IPS DF 6.9 (cell line): ENCODE measurements at regions not wholly inside any gene's neighbourhood (a gene's known extent, or its start where the extent isn't known, plus 50 kb on each side); places are given as distances from the start of the nearest gene placed in this dataset.

Experiments
- DNase-seq: peaks from one replicate; pipeline ENCODE4 v3.0.0-alpha.2; 2013; ENCODE audit warnings: low read depth, low spot score
- H3K27ac ChIP-seq: one replicate; pipeline ENCODE4 v1.5.1; 2013; ENCODE audit warnings: low read length, control low read depth
- H3K27me3 ChIP-seq: 2 replicates; pipeline ENCODE4 v1.6.1; 2013; ENCODE audit warnings: mild to moderate bottlenecking, low read length; ENCODE audit not compliant: control insufficient read depth, insufficient read depth
- H3K36me3 ChIP-seq: 2 replicates; pipeline ENCODE4 v1.6.1; 2013; ENCODE audit warnings: low read length; ENCODE audit not compliant: control insufficient read depth, insufficient read depth
- H3K4me1 ChIP-seq: 2 replicates; pipeline ENCODE4 v1.6.1; 2013; ENCODE audit warnings: low read length; ENCODE audit not compliant: control insufficient read depth, insufficient read depth
- H3K4me3 ChIP-seq: 2 replicates; pipeline ENCODE4 v1.5.1; 2013; ENCODE audit warnings: mild to moderate bottlenecking, low read length
- H3K9me3 ChIP-seq: 2 replicates; pipeline ENCODE4 v1.6.1; 2013; ENCODE audit warnings: low read length, inconsistent platforms; ENCODE audit not compliant: control insufficient read depth, insufficient read depth
- WGBS: extraction: QIAGEN DNeasy Blood & Tissue Kit; methylation state at CpG from one replicate; pipeline ENCODE4 v1.1.7; 2013; ENCODE audit warnings: mixed read lengths, missing lambda C conversion rate; ENCODE audit not compliant: insufficient read length, insufficient coverage; 5-methylcytosine and 5-hydroxymethylcytosine counted together

DNA sequence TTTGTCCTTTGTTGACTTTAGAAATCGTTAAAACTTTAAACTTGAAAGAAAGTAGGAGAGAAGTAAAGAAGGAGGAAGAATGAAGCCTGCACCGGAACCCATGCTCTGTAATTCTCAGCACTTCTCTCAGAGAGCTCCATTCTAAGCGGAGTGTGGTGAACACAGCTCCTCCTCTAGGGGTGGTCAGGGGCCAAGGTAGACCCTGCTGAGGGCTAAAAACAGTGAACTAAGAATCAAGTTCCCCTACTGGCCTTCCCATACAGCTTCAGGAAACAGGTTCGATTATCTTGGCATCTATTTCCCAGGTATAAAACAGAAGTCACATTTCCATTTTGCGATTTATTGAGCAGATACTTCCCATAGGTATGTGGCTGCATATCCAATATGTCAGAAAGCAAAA, 92.7 kb upstream of the ASAP2 start:
- no CpG with 5 or more reads among the region's 5 CpGs for WGBS

DNA sequence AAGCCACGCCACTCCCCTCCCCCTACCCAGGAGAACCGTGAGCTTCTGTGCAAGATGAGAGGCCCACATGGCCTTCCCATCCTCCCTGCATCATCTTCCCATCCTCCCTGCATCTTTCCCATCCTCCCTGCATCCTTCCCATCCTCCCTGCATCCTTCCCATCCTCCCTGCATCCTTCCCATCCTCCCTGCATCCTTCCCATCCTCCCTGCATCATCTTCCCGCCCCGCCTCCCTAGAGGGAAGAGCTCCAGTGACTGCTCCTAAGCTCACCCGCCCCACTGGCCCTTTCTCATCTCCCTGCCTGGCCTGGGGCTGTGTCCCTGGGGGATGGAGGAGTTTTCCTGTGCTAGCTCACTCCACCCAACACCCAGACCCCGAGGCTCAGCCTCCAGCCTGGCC, 93.3 kb upstream of the ASAP2 start:
- H3K27me3 ChIP-seq, result no peaks in the 10 kb centered on the region
- no peaks in the 10 kb centered on the region for H3K9me3 ChIP-seq
- DNase-seq, result no peak
- H3K4me3 ChIP-seq, result no peak overlapping the region
- WGBS, result no CpG with 5 or more reads among the region's 6 CpGs
- no peaks in the 10 kb centered on the region for H3K36me3 ChIP-seq
- H3K4me1 ChIP-seq, result 0 out of 2 replicates have a peak, but pooled peaks cover 2% of the 10 kb centered on the region
- H3K27ac ChIP-seq, result no peak overlapping the region

More for the DNA sequence above, 92.7 kb upstream of the ASAP2 start:
- Histone ChIP-seq H3K36me3 (no peaks in the 10 kb centered on the region), H3K4me3 (no peak overlapping the region), H3K4me1 (0 out of 2 replicates have a peak, but pooled peaks cover 2% of the 10 kb centered on the region), H3K27me3 (no peaks in the 10 kb centered on the region), H3K9me3 (no peaks in the 10 kb centered on the region), H3K27ac (no peak overlapping the region)
- no peak for DNase-seq

DNA sequence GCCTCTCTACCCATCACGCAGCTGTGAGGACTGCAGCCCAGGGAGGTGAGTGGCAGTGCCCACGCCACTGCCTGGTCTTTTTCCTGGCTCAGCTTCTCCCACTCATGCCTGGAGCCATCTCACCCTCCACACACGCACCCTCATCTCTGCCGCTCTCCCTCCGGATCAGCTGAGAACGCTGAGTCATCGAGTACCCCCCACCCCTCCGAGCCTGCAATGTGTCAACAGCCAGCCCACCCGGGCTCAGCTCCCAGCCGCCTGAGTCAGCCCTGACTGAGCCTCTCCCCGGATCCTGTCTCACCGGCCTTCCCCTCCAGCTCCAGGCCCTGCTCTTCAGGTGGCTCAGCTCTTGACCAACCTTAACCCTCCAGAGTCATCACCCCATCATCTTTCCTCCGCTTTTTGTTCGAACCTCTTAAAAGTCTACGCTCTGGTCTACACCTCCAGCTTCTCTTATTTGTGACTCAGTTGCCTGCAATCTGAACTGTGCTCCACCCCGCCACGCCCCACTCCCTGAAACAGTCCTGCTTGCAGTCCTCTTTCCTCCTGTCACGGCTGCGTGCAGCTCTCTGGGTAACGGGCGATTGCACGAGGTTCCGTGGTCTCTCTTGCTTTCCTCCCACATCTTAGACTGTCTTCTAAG, 94.4 kb upstream of the ASAP2 start:
- Histone ChIP-seq H3K27ac (no peak overlapping the region), H3K9me3 (no peaks in the 10 kb centered on the region), H3K36me3 (no peaks in the 10 kb centered on the region), H3K4me1 (0 out of 2 replicates have a peak, but pooled peaks cover 2% of the 10 kb centered on the region), H3K4me3 (no peak overlapping the region), H3K27me3 (no peaks in the 10 kb centered on the region)
- no peak for DNase-seq
- WGBS, result no CpG with 5 or more reads among the region's 23 CpGs

DNA sequence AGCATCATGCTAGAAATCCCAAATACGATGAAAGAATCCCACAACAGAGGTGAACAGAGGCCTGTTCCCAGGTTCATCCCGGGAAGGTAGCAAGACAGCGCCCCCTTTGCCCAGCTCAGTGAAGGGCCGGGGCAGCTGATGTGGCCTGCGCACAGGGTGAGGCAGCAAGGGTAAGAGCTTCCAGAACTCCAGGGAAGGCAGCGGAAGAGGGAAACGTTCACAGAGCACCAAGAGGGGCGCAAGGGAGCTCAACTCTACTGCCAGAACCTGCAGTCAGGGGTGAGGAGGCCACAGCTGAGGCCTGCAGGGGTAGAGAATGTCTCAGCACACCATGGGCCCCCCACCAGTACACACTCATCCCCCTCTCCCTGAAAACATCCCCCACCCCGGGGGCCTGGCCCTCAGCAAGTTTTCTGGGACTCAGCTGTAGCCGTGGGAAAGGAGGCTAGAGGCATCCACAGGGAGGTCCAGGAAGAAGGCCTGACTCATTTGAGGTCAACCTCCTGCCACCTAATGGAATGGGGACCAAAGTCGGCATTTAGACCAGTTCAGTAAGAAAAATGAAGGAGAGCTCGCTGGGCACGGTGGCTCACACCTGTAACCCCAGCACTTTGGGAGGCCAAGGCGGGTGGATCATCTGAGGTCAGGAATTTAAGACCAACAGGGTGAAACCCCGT, 95.6 kb upstream of the ASAP2 start:
- H3K27ac ChIP-seq, result no peak overlapping the region
- peak; percentile 70 for DNase-seq
- H3K4me1 ChIP-seq, result peaks cover 2% of the 10 kb centered on the region; the same call in 1 of the 2 replicates
- H3K9me3 ChIP-seq, result no peaks in the 10 kb centered on the region
- H3K36me3 ChIP-seq, result no peaks in the 10 kb centered on the region
- no CpG with 5 or more reads among the region's 15 CpGs for WGBS
- no peak overlapping the region for H3K4me3 ChIP-seq
- H3K27me3 ChIP-seq, result no peaks in the 10 kb centered on the region

DNA sequence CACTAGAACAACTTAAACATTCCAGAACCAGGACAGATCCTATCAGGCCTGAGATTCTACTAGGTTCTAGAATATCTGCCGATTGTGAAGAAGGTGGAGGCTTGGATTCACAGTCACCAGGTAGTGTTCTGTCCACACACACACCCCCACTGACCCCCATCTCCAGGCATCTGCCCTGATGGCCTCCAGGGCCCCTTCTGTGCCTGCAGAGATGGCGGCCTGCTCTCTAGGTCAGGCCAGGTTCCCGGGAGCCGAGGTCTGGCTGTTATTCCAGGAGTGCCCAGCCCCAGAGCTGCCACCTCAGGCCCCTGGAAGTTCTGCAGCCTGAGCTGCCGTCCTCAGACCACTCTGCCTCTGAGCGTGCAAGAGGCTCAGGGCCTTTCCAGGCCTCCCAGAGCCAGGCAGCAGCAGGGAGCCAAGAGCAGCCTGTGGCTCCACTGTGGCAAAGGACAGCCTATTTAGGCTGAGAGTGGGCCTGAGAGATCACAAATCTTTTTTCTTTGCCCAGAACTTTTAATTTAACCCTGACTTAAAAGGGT, 96.2 kb upstream of the ASAP2 start:
- H3K4me3 ChIP-seq, result no peak overlapping the region
- no peak for DNase-seq
- no CpG with 5 or more reads among the region's 6 CpGs for WGBS
- no peaks in the 10 kb centered on the region for H3K36me3 ChIP-seq
- H3K27ac ChIP-seq, result no peak overlapping the region
- H3K9me3 ChIP-seq, result no peaks in the 10 kb centered on the region
- H3K27me3 ChIP-seq, result no peaks in the 10 kb centered on the region
- H3K4me1 ChIP-seq, result peaks cover 3% of the 10 kb centered on the region; the same call in 1 of the 2 replicates

DNA sequence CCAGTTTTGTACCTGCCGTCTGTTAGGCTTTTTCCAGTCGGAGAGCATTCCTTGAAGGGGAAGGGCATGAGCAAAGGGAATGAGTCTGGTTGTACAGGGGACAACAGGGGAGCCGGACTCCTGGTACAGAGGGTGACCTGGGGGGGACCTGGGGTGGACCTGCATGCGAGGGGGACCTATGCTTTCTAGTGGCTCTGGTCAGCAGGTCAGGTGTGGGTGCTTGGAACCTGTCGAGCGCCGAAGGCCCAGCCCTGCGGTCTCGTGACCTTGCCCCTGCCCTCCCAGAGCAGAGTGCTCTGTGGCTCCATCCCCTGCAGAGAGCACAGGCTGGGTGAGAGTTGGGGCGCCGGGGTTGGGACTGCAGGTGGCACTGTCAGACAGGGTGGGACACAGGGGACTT, 96.7 kb upstream of the ASAP2 start:
- no CpG with 5 or more reads among the region's 11 CpGs for WGBS

DNA sequence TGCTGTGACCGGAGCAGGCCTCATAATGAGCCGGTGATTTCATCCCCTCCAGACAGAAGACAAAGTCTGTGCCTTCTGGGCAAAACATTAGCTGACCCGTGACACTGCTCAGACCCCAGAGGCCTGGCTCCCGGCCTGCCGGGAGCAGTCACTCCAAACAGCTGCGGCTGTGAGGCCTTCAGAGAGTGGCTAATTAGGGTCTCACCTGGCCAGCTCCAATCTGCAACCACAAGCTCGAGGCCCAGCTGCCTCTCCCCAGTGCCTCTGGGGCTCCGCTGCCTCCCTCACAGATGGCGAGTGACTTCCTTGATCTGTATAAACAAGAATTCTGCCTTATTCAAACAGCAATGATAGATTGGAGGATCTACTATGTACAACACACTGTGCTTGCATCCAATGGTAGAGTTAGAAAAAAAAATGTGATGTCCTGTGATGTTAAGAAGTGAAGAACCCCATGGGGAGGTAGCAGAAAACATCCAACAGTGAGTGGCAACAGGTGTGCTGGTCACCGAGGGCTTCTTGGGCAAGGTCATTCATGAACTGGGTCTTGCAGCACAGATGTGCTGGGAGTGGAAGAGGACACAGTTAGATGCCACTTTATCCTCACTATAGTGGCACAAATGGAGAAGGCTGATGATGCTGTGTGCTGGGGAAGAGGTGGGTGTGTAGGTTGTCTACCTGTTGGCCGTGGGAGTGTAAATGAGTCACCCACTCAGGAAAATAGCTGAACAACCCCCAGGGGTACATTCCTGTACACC, 98.2 kb upstream of the ASAP2 start:
- no peak overlapping the region for H3K27ac ChIP-seq
- no peak for DNase-seq
- H3K27me3 ChIP-seq, result no peaks in the 10 kb centered on the region; the same call in 1 of the 2 replicates
- no peak overlapping the region for H3K4me3 ChIP-seq
- peaks cover 5% of the 10 kb centered on the region; the same call in 1 of the 2 replicates for H3K4me1 ChIP-seq
- WGBS, result no CpG with 5 or more reads among the region's 11 CpGs
- no peaks in the 10 kb centered on the region for H3K9me3 ChIP-seq
- no peaks in the 10 kb centered on the region for H3K36me3 ChIP-seq

More for the DNA sequence above, 96.7 kb upstream of the ASAP2 start:
- Histone ChIP-seq H3K27me3 (no peaks in the 10 kb centered on the region), H3K4me3 (no peak overlapping the region), H3K4me1 (peaks cover 3% of the 10 kb centered on the region; the same call in 1 of the 2 replicates), H3K36me3 (no peaks in the 10 kb centered on the region), H3K27ac (no peak overlapping the region), H3K9me3 (no peaks in the 10 kb centered on the region)
- DNase-seq, result no peak

DNA sequence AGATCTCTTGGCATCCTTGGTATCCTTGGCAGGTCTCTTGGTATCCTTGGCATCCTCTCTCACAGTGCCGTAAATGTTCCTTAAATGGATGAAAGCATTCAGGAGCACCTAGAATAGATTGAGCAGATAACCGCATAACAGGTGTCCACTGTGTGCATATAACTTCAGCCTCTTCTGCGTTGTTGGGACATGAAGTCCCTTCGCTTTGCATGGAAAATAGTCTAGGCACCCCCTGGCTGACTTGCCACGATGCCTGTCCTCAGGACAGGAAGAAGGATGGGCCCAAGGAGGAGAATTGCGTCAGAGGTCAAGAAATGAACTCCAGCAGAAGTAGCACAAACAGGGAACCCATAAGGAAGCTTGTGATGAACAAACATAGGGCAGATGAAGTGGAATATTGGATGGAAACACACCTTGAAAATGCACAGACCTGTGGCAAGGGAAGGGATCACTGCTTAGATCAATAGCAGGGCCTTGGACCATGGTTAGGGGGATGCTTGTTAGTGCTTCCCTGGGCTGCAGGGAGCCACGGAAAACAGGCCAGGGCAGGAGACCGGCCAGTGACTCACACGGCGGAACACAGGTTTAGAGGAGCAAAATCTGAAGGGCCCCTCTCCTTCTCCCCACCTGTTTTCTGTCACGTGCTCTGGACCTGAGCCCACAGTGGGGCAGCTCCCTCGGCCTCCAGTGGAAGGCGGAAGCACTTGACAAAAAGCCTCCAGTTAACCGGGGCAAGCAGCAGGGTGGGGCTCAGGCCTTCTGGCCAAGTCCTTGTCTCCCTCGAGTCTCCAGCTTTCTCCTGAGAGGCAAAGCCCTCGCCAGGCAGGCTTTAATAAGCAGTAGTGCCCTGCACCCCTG, 99.2 kb upstream of the ASAP2 start:
- Histone ChIP-seq H3K4me1 (peaks cover 5% of the 10 kb centered on the region), H3K27me3 (no peaks in the 10 kb centered on the region; the same call in 1 of the 2 replicates), H3K36me3 (no peaks in the 10 kb centered on the region), H3K27ac (no peak overlapping the region), H3K4me3 (no peak overlapping the region), H3K9me3 (no peaks in the 10 kb centered on the region)
- DNase-seq, result no peak
- WGBS, result no CpG with 5 or more reads among the region's 16 CpGs

DNA sequence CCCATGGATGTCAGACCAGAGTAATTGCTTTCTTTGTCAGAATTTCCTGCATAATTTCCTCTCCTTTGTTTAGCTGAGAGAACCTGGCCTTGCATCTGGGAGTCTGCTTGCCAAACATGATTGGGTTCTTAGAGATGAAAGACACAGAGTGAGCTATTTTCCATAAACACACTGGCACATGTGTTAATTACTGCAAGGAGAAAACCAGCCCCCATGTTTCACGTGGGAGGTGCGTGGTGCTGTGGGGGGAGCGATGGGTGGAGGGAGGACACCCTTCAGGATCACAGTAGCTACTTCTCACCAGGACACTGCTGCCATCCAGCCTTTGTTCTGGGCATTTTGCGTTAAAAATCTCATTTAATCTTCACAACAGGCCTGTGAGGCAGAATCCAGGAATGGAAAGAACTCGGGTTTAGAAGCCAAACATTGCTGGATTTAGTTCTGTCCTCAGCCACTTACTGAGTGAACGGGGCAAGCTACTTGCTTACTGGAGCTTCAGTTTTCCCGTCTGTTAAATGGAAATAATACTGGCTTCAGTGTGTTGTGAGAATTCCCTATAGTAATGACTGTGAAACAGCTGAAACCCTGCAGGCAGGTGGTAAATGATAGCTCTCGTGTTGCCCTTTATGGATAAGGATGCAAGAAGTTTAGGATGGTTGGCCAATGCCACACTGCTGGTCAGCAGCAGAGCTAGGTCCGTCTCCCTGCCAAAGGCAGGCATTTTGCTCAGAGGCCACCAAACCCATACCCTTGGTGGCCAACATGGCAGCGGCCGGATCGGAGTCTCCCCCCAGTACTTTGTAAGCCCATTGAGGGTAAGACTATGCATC, 100.1 kb upstream of the ASAP2 start:
- Histone ChIP-seq H3K4me1 (peaks cover 3% of the 10 kb centered on the region), H3K27ac (no peak overlapping the region)
- no peak for DNase-seq

More for the DNA sequence above, 100.1 kb upstream of the ASAP2 start:
- no CpG with 5 or more reads among the region's 12 CpGs for WGBS
- H3K36me3 ChIP-seq, result no peaks in the 10 kb centered on the region
- H3K4me3 ChIP-seq, result no peak overlapping the region
- no peaks in the 10 kb centered on the region; the same call in 1 of the 2 replicates for H3K27me3 ChIP-seq
- no peaks in the 10 kb centered on the region for H3K9me3 ChIP-seq
